GM12874 (cell line): ENCODE measurements at regions not wholly inside any gene's neighbourhood (a gene's known extent, or its start where the extent isn't known, plus 50 kb on each side); places are given as distances from the start of the nearest gene placed in this dataset.

ENCODE experiments used
- TF ChIP-seq, protein P1 (sequence below): IDR thresholded peaks from 2 replicates; pipeline ENCODE4 v1.5.1; 2011; ENCODE audit warnings: low read depth, mild to moderate bottlenecking, control low read depth, low read length, moderate library complexity; ENCODE audit not compliant: insufficient read depth

DNA sequence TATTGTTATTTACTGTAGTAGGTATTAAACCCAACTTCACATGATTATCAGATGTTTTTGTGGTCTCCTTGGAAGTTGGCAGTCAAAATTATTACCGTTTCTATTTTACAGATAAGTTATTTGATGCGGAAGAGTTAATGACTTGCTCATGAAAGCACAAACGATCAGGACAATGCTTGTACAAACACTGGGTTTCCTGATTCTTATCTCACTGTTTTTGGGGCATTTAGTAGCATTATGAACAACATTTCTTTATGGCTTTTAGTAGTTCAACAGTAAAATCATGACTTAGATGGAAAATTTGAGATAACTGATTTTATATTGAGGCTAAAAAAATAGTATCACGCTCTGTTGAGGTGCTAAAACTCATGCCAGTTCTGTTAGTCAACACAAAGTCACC is 361.5 kb upstream of the MBL2 start:
- TF ChIP-seq, protein P1, sequence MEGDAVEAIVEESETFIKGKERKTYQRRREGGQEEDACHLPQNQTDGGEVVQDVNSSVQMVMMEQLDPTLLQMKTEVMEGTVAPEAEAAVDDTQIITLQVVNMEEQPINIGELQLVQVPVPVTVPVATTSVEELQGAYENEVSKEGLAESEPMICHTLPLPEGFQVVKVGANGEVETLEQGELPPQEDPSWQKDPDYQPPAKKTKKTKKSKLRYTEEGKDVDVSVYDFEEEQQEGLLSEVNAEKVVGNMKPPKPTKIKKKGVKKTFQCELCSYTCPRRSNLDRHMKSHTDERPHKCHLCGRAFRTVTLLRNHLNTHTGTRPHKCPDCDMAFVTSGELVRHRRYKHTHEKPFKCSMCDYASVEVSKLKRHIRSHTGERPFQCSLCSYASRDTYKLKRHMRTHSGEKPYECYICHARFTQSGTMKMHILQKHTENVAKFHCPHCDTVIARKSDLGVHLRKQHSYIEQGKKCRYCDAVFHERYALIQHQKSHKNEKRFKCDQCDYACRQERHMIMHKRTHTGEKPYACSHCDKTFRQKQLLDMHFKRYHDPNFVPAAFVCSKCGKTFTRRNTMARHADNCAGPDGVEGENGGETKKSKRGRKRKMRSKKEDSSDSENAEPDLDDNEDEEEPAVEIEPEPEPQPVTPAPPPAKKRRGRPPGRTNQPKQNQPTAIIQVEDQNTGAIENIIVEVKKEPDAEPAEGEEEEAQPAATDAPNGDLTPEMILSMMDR = no peak

DNA sequence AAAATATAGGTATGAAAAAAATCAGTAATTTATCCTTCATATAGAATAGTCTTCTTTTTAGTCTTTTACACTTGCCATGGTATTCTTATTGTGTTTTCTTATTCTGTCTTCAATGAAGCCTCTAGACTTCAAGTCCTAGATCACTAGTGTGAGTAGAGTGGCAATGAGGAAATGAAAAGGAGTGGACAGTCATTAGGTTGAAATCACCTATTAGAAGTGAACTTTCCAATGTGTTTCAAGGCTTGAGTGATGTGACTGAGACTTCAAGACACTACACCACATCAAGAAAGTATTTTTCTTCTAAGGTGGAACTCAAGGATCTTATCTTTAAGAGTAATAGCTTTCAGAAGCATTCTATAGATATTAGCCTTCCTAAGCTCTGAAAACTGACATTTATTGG is 357.8 kb upstream of the MBL2 start:
- TF ChIP-seq, protein P1 = no peak

DNA sequence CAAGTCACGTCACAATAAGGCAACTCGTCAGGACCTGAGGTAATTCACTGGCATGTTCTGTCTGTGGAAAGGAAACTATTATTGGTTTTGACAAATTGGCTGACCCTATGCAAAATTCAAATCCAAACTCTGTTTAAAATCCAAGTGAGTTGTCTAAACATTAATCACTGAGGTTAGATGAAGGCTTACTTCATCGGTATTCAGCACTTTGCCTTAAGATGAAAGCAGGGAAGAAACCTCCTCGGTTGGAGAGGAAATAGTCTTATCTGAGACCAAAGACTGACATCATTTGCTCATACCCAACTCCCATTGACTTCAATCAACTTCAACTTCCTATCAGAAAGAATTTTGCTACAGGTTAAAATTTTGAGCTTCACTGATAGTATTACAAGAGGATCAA is 355.1 kb upstream of the MBL2 start:
- TF ChIP-seq, protein P1 = no peak

DNA sequence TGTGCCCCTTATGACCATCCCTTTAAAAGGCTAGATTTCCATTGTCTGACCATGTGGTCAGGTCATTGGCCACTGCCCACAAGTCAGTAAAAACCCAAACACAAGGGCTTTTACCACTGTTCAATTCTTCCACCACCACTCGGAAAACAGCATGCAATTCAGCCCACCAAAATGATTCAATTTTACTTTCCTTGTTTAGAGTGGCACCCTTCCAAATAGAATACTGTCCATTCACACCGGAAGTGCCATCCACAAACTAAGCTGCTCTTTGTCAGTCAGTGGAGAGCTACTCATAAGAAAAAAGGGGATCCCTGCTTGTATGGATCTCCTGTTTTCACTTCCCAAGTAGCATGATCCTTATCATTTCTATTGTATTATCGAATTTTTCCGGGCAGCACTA is 350.7 kb upstream of the MBL2 start:
- TF ChIP-seq, protein P1 = no peak

DNA sequence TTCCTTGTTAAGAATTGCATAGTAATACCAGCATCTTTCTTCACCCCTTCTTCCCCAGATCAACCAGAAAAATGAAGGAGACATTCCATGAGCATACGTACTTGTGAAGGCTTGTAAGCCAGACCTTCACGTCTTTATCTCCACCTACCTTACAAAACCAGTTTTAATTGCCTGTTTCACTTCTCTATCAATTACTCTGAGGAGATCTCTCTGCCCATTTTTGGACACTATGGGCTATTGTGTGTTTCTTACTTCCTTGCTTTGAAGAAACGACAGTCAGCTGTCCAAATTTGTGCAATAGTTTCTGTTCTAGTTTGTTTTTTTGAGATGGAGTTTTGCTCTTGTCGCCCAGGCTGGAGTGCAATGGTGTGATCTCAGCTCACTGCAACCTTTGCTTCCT is 349.7 kb upstream of the MBL2 start:
- TF ChIP-seq, protein P1 = no peak

DNA sequence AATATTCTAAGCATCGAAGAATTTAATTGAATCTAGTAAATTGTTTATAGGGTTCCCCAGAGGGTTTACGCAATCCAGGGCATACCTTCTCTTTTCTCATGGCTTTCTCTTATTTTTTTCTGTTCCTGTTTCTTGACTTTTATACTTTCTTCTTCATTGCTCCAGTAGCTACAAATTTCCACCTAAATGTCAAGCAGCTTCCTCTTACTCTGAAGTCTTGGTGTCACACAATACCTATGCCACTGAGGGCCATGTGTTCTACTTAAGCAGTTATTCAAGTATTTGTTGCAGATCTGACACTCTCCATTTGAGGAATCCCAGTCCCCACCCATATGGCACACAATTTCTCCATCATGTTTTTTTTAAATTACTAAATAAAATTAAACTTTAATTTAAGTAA is 343.1 kb upstream of the MBL2 start:
- TF ChIP-seq, protein P1 = no peak

DNA sequence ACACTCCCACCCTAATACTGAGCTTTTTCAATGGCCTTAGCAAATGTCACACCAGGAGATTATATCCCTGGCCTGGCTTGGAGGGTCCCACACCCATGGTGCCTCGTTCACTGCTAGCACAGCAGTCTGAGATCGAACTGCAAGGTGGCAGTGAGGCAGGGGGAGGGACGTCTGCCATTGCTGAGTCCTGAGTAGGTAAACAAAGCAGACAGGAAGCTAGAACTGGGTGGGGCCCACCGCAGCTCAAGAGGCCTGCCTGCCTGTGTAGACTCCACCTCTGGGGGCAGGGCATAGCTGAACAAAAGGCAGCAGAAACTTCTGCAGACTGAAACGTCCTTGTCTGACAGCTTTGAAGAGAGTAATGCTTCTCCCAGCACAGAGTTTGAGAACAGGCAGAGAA is 338.9 kb upstream of the MBL2 start:
- TF ChIP-seq, protein P1 = no peak

DNA sequence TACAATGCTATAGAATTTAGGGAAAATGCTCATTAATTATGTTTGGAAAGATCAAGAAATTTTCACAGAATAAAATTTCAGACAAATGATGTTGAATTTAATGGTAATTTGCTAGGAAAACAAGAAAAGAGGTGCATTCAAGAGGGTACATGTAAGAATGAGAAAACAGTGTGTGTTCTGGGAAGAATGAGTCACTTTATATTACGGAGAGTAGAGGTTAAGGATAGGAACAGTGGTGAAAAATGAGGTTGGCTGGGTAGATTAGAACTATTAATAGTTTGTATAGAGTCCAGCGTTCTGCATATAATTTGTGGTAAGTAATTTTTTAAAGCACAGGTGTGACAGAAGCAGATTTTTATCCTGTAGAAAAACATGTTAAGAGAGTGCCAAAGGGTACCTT is 336.7 kb upstream of the MBL2 start:
- TF ChIP-seq, protein P1 = no peak
